ENCODE measurements at regions not wholly inside any gene's neighbourhood (a gene's known extent, or its start where the extent isn't known, plus 50 kb on each side); places are given as distances from the start of the nearest gene placed in this dataset.

GRCh38 chr6:14578994-14579393 is 461.4 kb downstream of the CD83 start:
- Histone ChIP-seq H3K4me2 (ENCODE audit: low read depth, low read length) (no peak overlapping the region), H4K20me1 (ENCODE audit: insufficient read depth, low read length) (no peaks in the 10 kb centered on the region)
- TF ChIP-seq EZH2phosphoT487 (IDR thresholded peaks at IDR 0.05; ENCODE audit: low read length) (no peak), CTCF (IDR thresholded peaks at IDR 0.05; ENCODE audit: low read length) (no peak), EZH2 (optimal IDR thresholded peaks at IDR 0.05; ENCODE audit: low read depth, low read length) (no peak)

DNA sequence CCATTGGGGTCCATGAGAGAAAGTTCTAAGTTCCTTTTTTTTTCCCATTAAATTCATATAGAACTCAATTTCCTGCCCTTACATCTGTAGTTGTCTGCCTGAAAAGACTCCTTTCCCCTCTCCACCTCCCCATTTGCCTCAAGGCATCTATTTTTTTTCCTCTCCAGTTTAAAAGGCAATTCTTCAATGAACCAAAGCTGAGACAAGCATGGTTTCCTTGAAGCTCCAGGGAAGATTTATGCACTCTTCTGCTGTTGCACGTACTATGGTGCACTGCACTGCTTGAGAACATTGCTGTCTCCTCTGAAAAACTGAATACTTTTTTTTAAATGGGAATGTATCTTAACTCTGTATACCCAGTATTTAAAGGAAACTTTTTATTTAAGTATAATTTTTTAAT is 465.2 kb downstream of the CD83 start:
- DNase-seq: no peak
- H3K9ac ChIP-seq (ENCODE audit: low read length): no peak overlapping the region
- no peaks in the 10 kb centered on the region for H3K79me2 ChIP-seq (ENCODE audit: low read length)
- no peaks in the 10 kb centered on the region for H4K20me1 ChIP-seq (ENCODE audit: insufficient read depth, low read length)
- H3K4me2 ChIP-seq (ENCODE audit: low read depth, low read length): no peak overlapping the region
- no peak overlapping the region for H3K4me3 ChIP-seq (ENCODE audit: low read length)
- no peaks in the 10 kb centered on the region for H3K9me2 ChIP-seq (replicated peaks; ENCODE audit: insufficient read depth, low read length)
- no peaks in the 10 kb centered on the region for H3K27me3 ChIP-seq (replicated peaks; ENCODE audit: insufficient read depth, low read length)
- no peak overlapping the region for H3K27ac ChIP-seq (ENCODE audit: low read length)
- TF ChIP-seq EZH2 (optimal IDR thresholded peaks at IDR 0.05; ENCODE audit: low read depth, low read length) (no peak), EZH2phosphoT487 (IDR thresholded peaks at IDR 0.05; ENCODE audit: low read length) (no peak), CTCF (IDR thresholded peaks at IDR 0.05; ENCODE audit: low read length) (no peak)
- no peaks in the 10 kb centered on the region for H3K36me3 ChIP-seq (replicated peaks; ENCODE audit: insufficient read depth, low read length)
- H2AFZ ChIP-seq (ENCODE audit: low read length): no peak overlapping the region
- no peaks in the 10 kb centered on the region for H3F3A ChIP-seq (ENCODE audit: insufficient read depth, low read length)
- no peaks in the 10 kb centered on the region for H3K4me1 ChIP-seq (ENCODE audit: low read length)
- H3K9me3 ChIP-seq (replicated peaks; ENCODE audit: insufficient read depth, low read length): no peaks in the 10 kb centered on the region

More at GRCh38 chr6:14578994-14579393, 461.4 kb downstream of the CD83 start:
- H3K9ac ChIP-seq (ENCODE audit: low read length): no peak overlapping the region
- H2AFZ ChIP-seq (ENCODE audit: low read length): no peak overlapping the region
- no peaks in the 10 kb centered on the region for H3K4me1 ChIP-seq (ENCODE audit: low read length)
- no peaks in the 10 kb centered on the region for H3K9me3 ChIP-seq (replicated peaks; ENCODE audit: insufficient read depth, low read length)
- no peaks in the 10 kb centered on the region for H3K9me2 ChIP-seq (replicated peaks; ENCODE audit: insufficient read depth, low read length)
- H3K4me3 ChIP-seq (ENCODE audit: low read length): no peak overlapping the region
- H3K27ac ChIP-seq (ENCODE audit: low read length): no peak overlapping the region
- no peaks in the 10 kb centered on the region for H3F3A ChIP-seq (ENCODE audit: insufficient read depth, low read length)
- no peak for DNase-seq
- H3K27me3 ChIP-seq (replicated peaks; ENCODE audit: insufficient read depth, low read length): no peaks in the 10 kb centered on the region
- no peaks in the 10 kb centered on the region for H3K36me3 ChIP-seq (replicated peaks; ENCODE audit: insufficient read depth, low read length)
- H3K79me2 ChIP-seq (ENCODE audit: low read length): no peaks in the 10 kb centered on the region

GRCh38 chr6:14583826-14584225 is 466.3 kb downstream of the CD83 start:
- no peak for TF ChIP-seq EZH2phosphoT487 (IDR thresholded peaks at IDR 0.05; ENCODE audit: low read length)
- Histone ChIP-seq H3K36me3 (replicated peaks; ENCODE audit: insufficient read depth, low read length) (no peaks in the 10 kb centered on the region), H3K9ac (ENCODE audit: low read length) (no peak overlapping the region), H3K9me2 (replicated peaks; ENCODE audit: insufficient read depth, low read length) (no peaks in the 10 kb centered on the region), H3F3A (ENCODE audit: insufficient read depth, low read length) (no peaks in the 10 kb centered on the region), H3K4me1 (ENCODE audit: low read length) (no peaks in the 10 kb centered on the region), H4K20me1 (ENCODE audit: insufficient read depth, low read length) (no peaks in the 10 kb centered on the region), H3K4me3 (ENCODE audit: low read length) (no peak overlapping the region), H2AFZ (ENCODE audit: low read length) (no peak overlapping the region), H3K27me3 (replicated peaks; ENCODE audit: insufficient read depth, low read length) (no peaks in the 10 kb centered on the region), H3K27ac (ENCODE audit: low read length) (no peak overlapping the region), H3K9me3 (replicated peaks; ENCODE audit: insufficient read depth, low read length) (no peaks in the 10 kb centered on the region), H3K79me2 (ENCODE audit: low read length) (no peaks in the 10 kb centered on the region), H3K4me2 (ENCODE audit: low read depth, low read length) (no peak overlapping the region)
- no peak for DNase-seq

DNA sequence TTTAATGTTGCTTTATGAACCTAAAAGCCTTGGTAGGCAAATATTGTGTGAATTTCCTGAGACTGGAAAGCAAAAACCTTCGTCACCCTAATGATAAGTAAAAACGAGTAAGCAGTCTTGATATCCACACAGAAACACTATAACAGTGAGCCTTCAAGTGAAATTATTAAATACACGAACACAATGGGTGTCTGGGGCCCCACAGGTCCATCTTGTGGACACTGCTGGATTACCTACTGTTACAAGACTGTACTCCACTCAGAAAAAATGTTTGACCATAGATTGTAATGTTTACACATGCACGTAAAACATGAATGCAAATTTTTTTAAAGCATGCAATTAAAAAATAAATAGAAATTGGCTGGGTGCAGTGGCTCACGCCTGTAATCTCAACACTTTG is 466.9 kb downstream of the CD83 start:
- no peaks in the 10 kb centered on the region for H3K36me3 ChIP-seq (replicated peaks; ENCODE audit: insufficient read depth, low read length)
- H3K4me3 ChIP-seq (ENCODE audit: low read length): no peak overlapping the region
- no peaks in the 10 kb centered on the region for H3F3A ChIP-seq (ENCODE audit: insufficient read depth, low read length)
- TF ChIP-seq EZH2 (optimal IDR thresholded peaks at IDR 0.05; ENCODE audit: low read depth, low read length) (no peak), CTCF (IDR thresholded peaks at IDR 0.05; ENCODE audit: low read length) (no peak), EZH2phosphoT487 (IDR thresholded peaks at IDR 0.05; ENCODE audit: low read length) (no peak)
- no peaks in the 10 kb centered on the region for H3K9me2 ChIP-seq (replicated peaks; ENCODE audit: insufficient read depth, low read length)
- no peaks in the 10 kb centered on the region for H4K20me1 ChIP-seq (ENCODE audit: insufficient read depth, low read length)
- no peaks in the 10 kb centered on the region for H3K27me3 ChIP-seq (replicated peaks; ENCODE audit: insufficient read depth, low read length)
- H3K9me3 ChIP-seq (replicated peaks; ENCODE audit: insufficient read depth, low read length): no peaks in the 10 kb centered on the region
- no peak overlapping the region for H3K4me2 ChIP-seq (ENCODE audit: low read depth, low read length)
- no peaks in the 10 kb centered on the region for H3K4me1 ChIP-seq (ENCODE audit: low read length)
- no peak overlapping the region for H3K27ac ChIP-seq (ENCODE audit: low read length)
- no peak overlapping the region for H2AFZ ChIP-seq (ENCODE audit: low read length)
- H3K79me2 ChIP-seq (ENCODE audit: low read length): no peaks in the 10 kb centered on the region
- H3K9ac ChIP-seq (ENCODE audit: low read length): no peak overlapping the region
- no peak for DNase-seq

Data from MM.1S (cell line).